ENCODE measurements at regions not wholly inside any gene's neighbourhood (a gene's known extent, or its start where the extent isn't known, plus 50 kb on each side); places are given as distances from the start of the nearest gene placed in this dataset.
"Not testable (repeated sequence)": the region's sequence is repeated elsewhere in the genome, so short reads cannot be mapped to it uniquely, and the experiment has no call there.

- DNase-seq: no peak
These were observed 797.4 kb downstream of the C12orf50 start for GRCh38 chr12:87231818-87232217.

- DNase-seq: no peak
These were observed 798.8 kb downstream of the C12orf50 start for GRCh38 chr12:87230441-87230840.

GRCh38 chr12:87227162-87227561, 802.0 kb downstream of the C12orf50 start:
- no peak for DNase-seq

GRCh38 chr12:87217491-87217890, 811.7 kb downstream of the C12orf50 start:
- no peak for DNase-seq

- no peak for DNase-seq
These were observed 812.8 kb downstream of the C12orf50 start for GRCh38 chr12:87216436-87216835.

- DNase-seq: no peak
These were observed 827.0 kb downstream of the C12orf50 start for GRCh38 chr12:87202189-87202588.

GRCh38 chr12:87201598-87201997, 827.6 kb downstream of the C12orf50 start:
- DNase-seq: no peak

GRCh38 chr12:87200289-87200979, 828.8 kb downstream of the C12orf50 start:
- no peak for DNase-seq

- DNase-seq: no peak
These were observed 831.0 kb downstream of the C12orf50 start for GRCh38 chr12:87198181-87198580.

- DNase-seq: no peak
These were observed 832.9 kb downstream of the C12orf50 start for GRCh38 chr12:87196321-87196720.

- not testable (repeated sequence) for DNase-seq
These were observed 834.8 kb downstream of the C12orf50 start for GRCh38 chr12:87194389-87194788.

- DNase-seq: no peak
These were observed 843.8 kb downstream of the C12orf50 start for GRCh38 chr12:87185367-87185766.

GRCh38 chr12:87182696-87183233, 846.4 kb downstream of the C12orf50 start:
- DNase-seq: no peak

GRCh38 chr12:87171356-87171755, 857.8 kb downstream of the C12orf50 start:
- no peak for DNase-seq

GRCh38 chr12:87169010-87169409, 860.2 kb downstream of the C12orf50 start:
- DNase-seq: no peak

GRCh38 chr12:87165733-87166375, 863.3 kb downstream of the C12orf50 start:
- no peak for DNase-seq

GRCh38 chr12:87163122-87163521, 866.1 kb downstream of the C12orf50 start:
- DNase-seq: no peak

- no peak for DNase-seq
These were observed 868.2 kb downstream of the C12orf50 start for GRCh38 chr12:87160848-87161601.

- no peak for DNase-seq
These were observed 871.4 kb downstream of the C12orf50 start for GRCh38 chr12:87157791-87158190.

- DNase-seq: no peak
These were observed 873.6 kb downstream of the C12orf50 start for GRCh38 chr12:87155621-87156020.

- no peak for DNase-seq
These were observed 876.2 kb downstream of the C12orf50 start for GRCh38 chr12:87152841-87153528.

GRCh38 chr12:87152075-87152474, 877.1 kb downstream of the C12orf50 start:
- DNase-seq: no peak
